HepG2 (cell line): ENCODE measurements at regions not wholly inside any gene's neighbourhood (a gene's known extent, or its start where the extent isn't known, plus 50 kb on each side); places are given as distances from the start of the nearest gene placed in this dataset.

ENCODE experiments used
- ATAC-seq: fragments of 200-7000 bp; cut with Tn5 transposase; 3 replicates; pipeline ENCODE4 v1.9.1; 2020; ENCODE audit warnings: mild to moderate bottlenecking, moderate library complexity
- BruUV-seq: library from RNA; stranded (reverse); fragments of 400-500 nt; replicated peaks from 2 replicates; lab custom pipeline; 2021; lab: Mats Ljungman, UMichigan
- CTCF ChIA-PET: fragments of 300-600 bp; formaldehyde crosslinking; extraction: SDS; loops from one replicate; lab custom pipeline; 2021; ENCODE audit warnings: low total read pairs, inconsistent platforms, low intra/inter-chr PET ratio; lab: Yijun Ruan, JAX
- POLR2A ChIA-PET: fragments of 350-600 bp; sonication (Branson Sonifier 250); formaldehyde crosslinking; loops from one replicate; lab custom pipeline; 2020; ENCODE audit warnings: antibody characterized with exemption, inconsistent platforms; lab: Yijun Ruan, JAX
- DNase-seq: peaks from one replicate; pipeline ENCODE4 v3.0.0-alpha.2; 2015; ENCODE audit warnings: low spot score
- FAIRE-seq: peaks from 3 replicates; lab custom pipeline; 2011; peaks lifted over from hg19 to GRCh38; lab: Jason Lieb, UNC
- H2AFZ ChIP-seq: one replicate; pipeline ENCODE4 v1.6.1; 2011; ENCODE audit warnings: low read length, inconsistent platforms
- H3K27ac ChIP-seq: fragments of 300-600 bp; 3 replicates; pipeline ENCODE4 v1.8.0; 2011; ENCODE audit warnings: mixed run types, mild to moderate bottlenecking, mixed read lengths, low read length, inconsistent platforms; ENCODE audit not compliant: insufficient read depth; ENCODE audit errors: extremely low read length
- H3K27me3 ChIP-seq, 2 experiments: fragments of 200-600 bp in 1 of 2; 2 replicates in 1 of 2; 3 replicates in 1 of 2; pipeline versions ENCODE4 v1.6.0 to v1.8.0; 2011; ENCODE audit warnings: low read length in 2 of 2, mild to moderate bottlenecking in 2 of 2, moderate library complexity in 2 of 2, inconsistent platforms in 1 of 2; ENCODE audit not compliant: insufficient read depth in 2 of 2, control insufficient read depth in 1 of 2
- H3K36me3 ChIP-seq, 2 experiments: fragments of 200-600 bp in 1 of 2; replicated peaks in 1 of 2; 2 replicates in 1 of 2; 3 replicates in 1 of 2; pipeline versions ENCODE4 v1.5.1 to v1.8.0; 2011; ENCODE audit warnings: low read length in 2 of 2, inconsistent platforms in 1 of 2; ENCODE audit not compliant: insufficient read depth in 2 of 2, control insufficient read depth in 1 of 2
- H3K4me1 ChIP-seq: 2 replicates; pipeline ENCODE4 v1.5.1; 2012; ENCODE audit warnings: low read length, inconsistent platforms; ENCODE audit not compliant: insufficient read depth
- H3K4me2 ChIP-seq: 2 replicates; pipeline ENCODE4 v1.6.0; 2011; ENCODE audit warnings: low read depth, low read length, inconsistent platforms
- H3K4me3 ChIP-seq, 3 experiments: fragments of 200-600 bp in 1 of 3; sonication (generic), shearing (Covaris generic) in 1 of 3; replicated peaks in 1 of 3; 2 replicates each; pipeline ENCODE4 v1.5.1; 2011 to 2016; ENCODE audit warnings: low read length in 3 of 3, inconsistent platforms in 2 of 3, low read depth in 2 of 3, mild to moderate bottlenecking in 2 of 3, control low read depth in 1 of 3, mixed read lengths in 1 of 3; ENCODE audit not compliant: insufficient read depth in 1 of 3
- H3K79me2 ChIP-seq: one replicate; pipeline ENCODE4 v1.6.1; 2011; ENCODE audit warnings: low read length, inconsistent platforms; ENCODE audit not compliant: insufficient read depth
- H3K9ac ChIP-seq: 2 replicates; pipeline ENCODE4 v1.6.0; 2011; ENCODE audit warnings: mild to moderate bottlenecking, low read depth, low read length, inconsistent platforms; ENCODE audit not compliant: insufficient read depth
- H3K9me3 ChIP-seq: 2 replicates; pipeline ENCODE4 v1.5.1; 2012; ENCODE audit warnings: mild to moderate bottlenecking, low read length
- H4K20me1 ChIP-seq: 2 replicates; pipeline ENCODE4 v1.6.0; 2011; ENCODE audit warnings: inconsistent platforms, mild to moderate bottlenecking, low read length, moderate library complexity; ENCODE audit not compliant: insufficient read depth
- CEBPZ ChIP-seq: IDR thresholded peaks from 2 replicates; pipeline ENCODE4 v1.6.1; 2012; ENCODE audit warnings: low read length, improper control_type of control experiment
- PRMT3 ChIP-seq: sonication (generic); formaldehyde crosslinking; IDR thresholded peaks from 2 replicates; pipeline ENCODE4 v1.8.1; 2022; ENCODE audit warnings: low read depth, mild to moderate bottlenecking, moderate library complexity, missing genetic modification reagents, borderline replicate concordance
- ZNF589 ChIP-seq: sonication (generic); formaldehyde crosslinking; conservative IDR thresholded peaks from 2 replicates; pipeline ENCODE4 v1.8.0; 2022; ENCODE audit warnings: mild to moderate bottlenecking, moderate library complexity, missing genetic modification reagents
- ZNF691 ChIP-seq: sonication (generic); formaldehyde crosslinking; IDR thresholded peaks from 2 replicates; pipeline ENCODE4 v1.4.0; 2020; ENCODE audit warnings: missing genetic modification reagents, low read depth, mild to moderate bottlenecking, borderline replicate concordance
- WGBS: methylation state at CpG from one replicate; pipeline ENCODE4 v1.1.6; 2017; ENCODE audit warnings: low lambda C conversion rate; 5-methylcytosine and 5-hydroxymethylcytosine counted together
- in situ Hi-C: cut with HindIII; loops from 2 replicates; pipeline ENCODE4 v1.10.0; 2017; ENCODE audit warnings: low pct_unique_long_range_greater_than_20kb; ENCODE audit not compliant: extremely low pct_ligation_motif_present
- intact Hi-C: fragments of 100-400 bp; cut with micrococcal nuclease; formaldehyde crosslinking; loops from one replicate; pipeline ENCODE4 v1.10.0; 2022; ENCODE audit not compliant: unreplicated experiment
- TF ChIP-seq, protein P1 (sequence below): fragments of 450-650 bp; IDR thresholded peaks from 2 replicates; pipeline ENCODE4 v1.6.1; 2016

DNA sequence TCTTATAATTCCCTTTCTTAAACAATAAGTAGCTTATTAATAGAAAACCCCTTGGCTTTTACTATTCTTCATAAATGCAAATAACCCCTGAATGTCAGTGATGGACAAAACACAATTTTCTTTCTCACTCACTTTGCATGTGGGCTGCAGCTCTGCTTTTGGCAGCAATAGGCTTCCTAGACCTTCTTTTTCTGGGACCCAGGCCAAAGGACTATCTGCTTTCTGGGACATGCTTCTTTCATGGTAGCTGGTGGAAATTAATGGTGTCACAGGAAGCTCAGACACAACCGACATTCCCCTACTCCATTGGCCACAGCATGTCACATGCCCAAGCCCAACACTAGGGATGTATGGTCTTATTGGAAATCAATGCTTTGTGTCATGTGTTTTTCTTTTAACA, 134.3 kb upstream of the MDFIC start:
- CTCF ChIA-PET, result no interaction called here
- no peak for ATAC-seq
- intact Hi-C loops (no loop called here), in situ Hi-C loops (no loop called here)
- Histone ChIP-seq H3K4me1 (no peaks in the 10 kb centered on the region), H4K20me1 (no peaks in the 10 kb centered on the region), H3K27me3 (no peaks in the 10 kb centered on the region), H3K36me3 (no peaks in the 10 kb centered on the region), H3K4me3 (no peak overlapping the region), H3K4me2 (no peak overlapping the region), H2AFZ (no peak overlapping the region), H3K9ac (no peak overlapping the region), H3K79me2 (no peaks in the 10 kb centered on the region), H3K9me3 (no peaks in the 10 kb centered on the region), H3K27ac (no peak overlapping the region)
- no TSS peak for BruUV-seq
- DNase-seq, result no peak
- WGBS, result 0% methylated on average over 1 of the region's 1 CpG
- POLR2A ChIA-PET, result no interaction called here
- no peak for FAIRE-seq
- TF ChIP-seq CEBPZ (no peak), PRMT3 (CRISPR knock-in tag) (no peak), ZNF589 (CRISPR knock-in tag) (no peak), ZNF691 (no peak)
- TF ChIP-seq, protein P1, sequence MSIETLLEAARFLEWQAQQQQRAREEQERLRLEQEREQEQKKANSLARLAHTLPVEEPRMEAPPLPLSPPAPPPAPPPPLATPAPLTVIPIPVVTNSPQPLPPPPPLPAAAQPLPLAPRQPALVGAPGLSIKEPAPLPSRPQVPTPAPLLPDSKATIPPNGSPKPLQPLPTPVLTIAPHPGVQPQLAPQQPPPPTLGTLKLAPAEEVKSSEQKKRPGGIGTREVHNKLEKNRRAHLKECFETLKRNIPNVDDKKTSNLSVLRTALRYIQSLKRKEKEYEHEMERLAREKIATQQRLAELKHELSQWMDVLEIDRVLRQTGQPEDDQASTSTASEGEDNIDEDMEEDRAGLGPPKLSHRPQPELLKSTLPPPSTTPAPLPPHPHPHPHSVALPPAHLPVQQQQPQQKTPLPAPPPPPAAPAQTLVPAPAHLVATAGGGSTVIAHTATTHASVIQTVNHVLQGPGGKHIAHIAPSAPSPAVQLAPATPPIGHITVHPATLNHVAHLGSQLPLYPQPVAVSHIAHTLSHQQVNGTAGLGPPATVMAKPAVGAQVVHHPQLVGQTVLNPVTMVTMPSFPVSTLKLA, result no peak
